K562 (cell line): ENCODE measurements at regions not wholly inside any gene's neighbourhood (a gene's known extent, or its start where the extent isn't known, plus 50 kb on each side); places are given as distances from the start of the nearest gene placed in this dataset.

Experiments
- ATAC-seq: fragments of 200-7000 bp; cut with Tn5 transposase; 3 replicates; pipeline ENCODE4 v1.9.1; 2020; ENCODE audit warnings: moderate library complexity
- BruUV-seq: library from RNA; stranded (reverse); fragments of 400-500 nt; replicated peaks from 2 replicates; lab custom pipeline; 2021; lab: Mats Ljungman, UMichigan
- CTCF ChIA-PET: fragments of 300-600 bp; formaldehyde crosslinking; extraction: SDS; loops from one replicate; lab custom pipeline; 2021; ENCODE audit warnings: low intra/inter-chr PET ratio; lab: Yijun Ruan, JAX
- POLR2A ChIA-PET: fragments of 300-600, 350-650 bp; sonication (Branson Sonifier 250); formaldehyde crosslinking; extraction: SDS; loops from one replicate; lab custom pipeline; 2021; ENCODE audit warnings: antibody characterized with exemption, inconsistent platforms; lab: Yijun Ruan, JAX
- DNase-seq, 4 experiments: peaks; one replicate each; pipeline versions ENCODE4 v3.0.0 to v3.0.0-alpha.2; 2011 to 2018; ENCODE audit warnings: low spot score in 3 of 4, mixed read lengths in 3 of 4; ENCODE audit errors: extremely low read depth in 1 of 4
- FAIRE-seq: peaks from 2 replicates; lab custom pipeline; 2011; peaks lifted over from hg19 to GRCh38; lab: Jason Lieb, UNC
- H2AFZ ChIP-seq: 2 replicates; pipeline ENCODE4 v1.6.0; 2011; ENCODE audit warnings: low read depth, low read length, control low read depth, inconsistent platforms
- H3K27ac ChIP-seq: fragments of 200-600 bp; 3 replicates; pipeline ENCODE4 v1.8.0; 2011; ENCODE audit warnings: low read depth, mild to moderate bottlenecking, control low read depth, inconsistent platforms, low read length, moderate library complexity, mixed read lengths; ENCODE audit errors: extremely low read depth
- H3K27me3 ChIP-seq, 2 experiments: fragments of 300-600 bp in 1 of 2; 2 replicates in 1 of 2; 3 replicates in 1 of 2; pipeline versions ENCODE4 v1.6.0 to v1.8.0; 2011; ENCODE audit warnings: inconsistent platforms in 2 of 2, low read length in 2 of 2, mild to moderate bottlenecking in 1 of 2, mixed read lengths in 1 of 2, moderate library complexity in 1 of 2; ENCODE audit not compliant: control insufficient read depth in 2 of 2, insufficient read depth in 2 of 2
- H3K36me3 ChIP-seq: fragments of 300-600 bp; 3 replicates; pipeline ENCODE4 v1.8.0; 2011; ENCODE audit warnings: mild to moderate bottlenecking, low read length, inconsistent platforms; ENCODE audit not compliant: control insufficient read depth, insufficient read depth
- H3K4me1 ChIP-seq, 2 experiments: fragments of 200-600 bp in 1 of 2; replicated peaks in 1 of 2; 2 replicates in 1 of 2; 3 replicates in 1 of 2; pipeline versions ENCODE4 v1.5.1 to v1.8.0; 2011; ENCODE audit warnings: inconsistent platforms in 2 of 2, low read length in 2 of 2, mild to moderate bottlenecking in 1 of 2, mixed read lengths in 1 of 2, moderate library complexity in 1 of 2; ENCODE audit not compliant: control insufficient read depth in 2 of 2, insufficient read depth in 2 of 2
- H3K4me2 ChIP-seq: 2 replicates; pipeline ENCODE4 v1.6.1; 2011; ENCODE audit warnings: low read length, control low read depth, inconsistent platforms, mixed read lengths; ENCODE audit not compliant: insufficient read depth
- H3K4me3 ChIP-seq: fragments of 200-600 bp; sonication (generic), shearing (Covaris generic); 2 replicates; pipeline ENCODE4 v1.5.1; 2016; ENCODE audit warnings: control low read depth, inconsistent platforms
- H3K79me2 ChIP-seq: fragments of 200-600 bp; 3 replicates; pipeline ENCODE4 v1.8.0; 2011; ENCODE audit warnings: low read length, inconsistent platforms; ENCODE audit not compliant: control insufficient read depth, insufficient read depth
- H3K9ac ChIP-seq, 2 experiments: 2 replicates each; pipeline versions ENCODE4 v1.6.0 to v1.6.1; 2011; ENCODE audit warnings: low read depth in 2 of 2, low read length in 2 of 2, control low read depth in 1 of 2, inconsistent platforms in 1 of 2, mild to moderate bottlenecking in 1 of 2, mixed read lengths in 1 of 2; ENCODE audit not compliant: insufficient read depth in 1 of 2
- H3K9me1 ChIP-seq: one replicate; pipeline ENCODE4 v1.6.0; 2011; ENCODE audit warnings: inconsistent platforms, mild to moderate bottlenecking, low read length, moderate library complexity; ENCODE audit not compliant: control insufficient read depth, insufficient read depth
- H3K9me3 ChIP-seq: replicated peaks from 2 replicates; pipeline ENCODE4 v1.5.1; 2011; ENCODE audit warnings: low read depth, low read length, inconsistent platforms; ENCODE audit not compliant: control insufficient read depth, insufficient read depth
- H4K20me1 ChIP-seq: replicated peaks from 2 replicates; pipeline ENCODE4 v1.6.1; 2011; ENCODE audit warnings: low read length, inconsistent platforms, mixed read lengths; ENCODE audit not compliant: control insufficient read depth, insufficient read depth
- COPS2 ChIP-seq: fragments of 450-650 bp; conservative IDR thresholded peaks from 2 replicates; pipeline ENCODE4 v1.6.1; 2016; ENCODE audit warnings: mild to moderate bottlenecking, moderate library complexity
- CSDE1 ChIP-seq, 2 experiments: fragments of 450-650 bp; IDR thresholded peaks; 2 replicates each; pipeline ENCODE4 v1.6.1; 2016; ENCODE audit warnings: mild to moderate bottlenecking in 1 of 2
- HDAC6 ChIP-seq: IDR thresholded peaks from 2 replicates; pipeline ENCODE4 v1.6.1; 2012; ENCODE audit warnings: low read depth, mild to moderate bottlenecking, control low read depth, inconsistent platforms, low read length, moderate library complexity
- HEY1 ChIP-seq: fragments of 250-450 bp; sonication (Bioruptor Pico); IDR thresholded peaks from 2 replicates; pipeline ENCODE4 v1.5.0; 2020; ENCODE audit warnings: mild to moderate bottlenecking, moderate library complexity, borderline replicate concordance
- KAT2B ChIP-seq: IDR thresholded peaks from one replicate; pipeline ENCODE4 v1.6.1; 2012; ENCODE audit warnings: low read depth, mild to moderate bottlenecking, control low read depth, inconsistent platforms, low read length, moderate library complexity
- NCOA2 ChIP-seq, 2 experiments: fragments of 450-650 bp; IDR thresholded peaks; 2 replicates each; pipeline ENCODE4 v1.6.1; 2018; ENCODE audit warnings: mild to moderate bottlenecking in 2 of 2, moderate library complexity in 1 of 2; ENCODE audit not compliant: partially characterized antibody in 2 of 2
- STAT5B ChIP-seq: fragments of 250-450 bp; sonication (Bioruptor Pico); IDR thresholded peaks from 2 replicates; pipeline ENCODE4 v1.8.0; 2021; ENCODE audit warnings: mild to moderate bottlenecking, inconsistent platforms
- TEAD1 ChIP-seq, 2 experiments: fragments of 450-650 bp in 1 of 2; sonication (generic) in 1 of 2; formaldehyde crosslinking; IDR thresholded peaks; 2 replicates each; pipeline versions ENCODE4 v1.4.0 to v1.8.0; 2020 to 2022; ENCODE audit warnings: mild to moderate bottlenecking in 2 of 2, missing genetic modification reagents in 1 of 2
- TRIM24 ChIP-seq, 2 experiments: fragments of 450-650 bp; IDR thresholded peaks; 2 replicates each; pipeline ENCODE4 v1.6.1; 2016
- YBX1 ChIP-seq: fragments of 450-650 bp; IDR thresholded peaks from 2 replicates; pipeline ENCODE4 v1.7.1; 2016; ENCODE audit warnings: mild to moderate bottlenecking
- ZBTB7A ChIP-seq: IDR thresholded peaks from 2 replicates; pipeline ENCODE4 v1.6.1; 2011; ENCODE audit warnings: low read depth, mild to moderate bottlenecking, low read length, moderate library complexity, borderline replicate concordance; ENCODE audit not compliant: control insufficient read depth
- WGBS: fragments of 100-300 bp; shearing (Covaris generic); methylation state at CpG from one replicate; pipeline ENCODE4 v1.1.6; 2016; ENCODE audit warnings: low coverage, mixed read lengths; ENCODE audit not compliant: insufficient coverage; ENCODE audit errors: missing lambda C conversion rate; 5-methylcytosine and 5-hydroxymethylcytosine counted together
- in situ Hi-C: fragments of 300-500 bp; cut with MboI; formaldehyde crosslinking; loops from 4 replicates; pipeline ENCODE4 v1.15.0; 2018; ENCODE audit warnings: inconsistent platforms, mixed read lengths
- intact Hi-C: fragments of 100-400 bp; cut with micrococcal nuclease; formaldehyde crosslinking; loops from 2 replicates; pipeline ENCODE4 v1.14.2; 2022

- ChIA-PET POLR2A (interaction anchor here (0.6 kb wide), 1 partner anchor 278 kb away, joined by 6 read pairs; no protein-coding TSS in a partner anchor), CTCF (no interaction called here)
- no peak for ATAC-seq
- H3K9me3 ChIP-seq = no peaks in the 10 kb centered on the region
- H3K9me1 ChIP-seq = no peaks in the 10 kb centered on the region
- H3K4me1 ChIP-seq = no peaks in the 10 kb centered on the region
- no peaks in the 10 kb centered on the region for H3K79me2 ChIP-seq
- 0% methylated on average over 3 of the region's 3 CpGs for WGBS
- intact Hi-C loops = no loop called here
- no peak overlapping the region for H2AFZ ChIP-seq
- TF ChIP-seq STAT5B (CRISPR knock-in tag) (no peak), TEAD1 (CRISPR knock-in tag; IDR thresholded peaks at IDR 0.05) (no peak), KAT2B (no peak), HDAC6 (no peak), NCOA2 (IDR thresholded peaks at IDR 0.05; ENCODE audit: partially characterized antibody in 2 of 2) (no peak), COPS2 (no peak), TRIM24 (IDR thresholded peaks at IDR 0.05) (no peak), CSDE1 (IDR thresholded peaks at IDR 0.05) (no peak), HEY1 (CRISPR knock-in tag) (no peak), YBX1 (no peak), ZBTB7A (no peak)
- TF ChIP-seq, all 486 proteins: peak for 0
- H3K9ac ChIP-seq = no peak overlapping the region
- H3K27me3 ChIP-seq = peaks cover 0 to 5% of the 10 kb centered on the region in 2 experiments; a peak in 2 of 5 replicates
- no peaks in the 10 kb centered on the region for H3K36me3 ChIP-seq
- no peak for FAIRE-seq
- H3K4me3 ChIP-seq = no peak overlapping the region
- H4K20me1 ChIP-seq = no peaks in the 10 kb centered on the region; the same call in 1 of the 2 replicates
- in situ Hi-C loops = no loop called here
- no peak for DNase-seq
- no TSS peak for BruUV-seq
- no peak overlapping the region for H3K4me2 ChIP-seq
- no peak overlapping the region for H3K27ac ChIP-seq
These were observed 185.6 kb upstream of the CAMK1G start for GRCh38 chr1:209397910-209398309.
